Loucy (cell line): ENCODE measurements at regions not wholly inside any gene's neighbourhood (a gene's known extent, or its start where the extent isn't known, plus 50 kb on each side); places are given as distances from the start of the nearest gene placed in this dataset.

Experiments used
- CTCF ChIP-seq: fragments of 200-600 bp; sonication (generic); conservative IDR thresholded peaks from 2 replicates; pipeline ENCODE4 v1.5.1; 2014; ENCODE audit warnings: mild to moderate bottlenecking, antibody characterized with exemption, low read length
- EZH2phosphoT487 ChIP-seq: fragments of 200-600 bp; IDR thresholded peaks from 2 replicates; pipeline ENCODE4 v1.6.1; 2018; ENCODE audit warnings: antibody characterized with exemption, mild to moderate bottlenecking, moderate library complexity, borderline replicate concordance

- no peak for TF ChIP-seq CTCF
- no peak for TF ChIP-seq EZH2phosphoT487
These were observed 104.3 kb upstream of the CHMP2B start for GRCh38 chr3:87122766-87123165.
